ENCODE measurements at regions not wholly inside any gene's neighbourhood (a gene's known extent, or its start where the extent isn't known, plus 50 kb on each side); places are given as distances from the start of the nearest gene placed in this dataset.

DNA sequence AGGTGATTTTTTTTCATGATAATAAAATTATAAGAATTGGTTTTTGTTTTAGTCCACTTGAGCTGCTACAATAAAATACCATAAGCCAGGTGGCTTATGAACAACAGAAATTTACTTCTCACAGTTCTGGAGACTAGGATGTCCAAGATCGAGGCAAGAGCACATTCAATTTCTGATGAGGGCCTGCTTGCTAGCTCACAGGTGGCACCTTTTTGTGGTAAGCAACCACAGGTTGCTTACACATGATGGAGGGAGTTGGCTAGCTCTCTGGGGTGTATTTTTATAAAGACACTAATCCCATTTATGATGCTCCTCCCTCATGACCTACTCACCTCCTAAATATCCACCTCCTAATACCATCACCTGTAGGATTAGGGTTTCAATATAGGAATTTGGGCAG lies 1248.5 kb upstream of the TENM3 start:
- TF ChIP-seq, protein P1, sequence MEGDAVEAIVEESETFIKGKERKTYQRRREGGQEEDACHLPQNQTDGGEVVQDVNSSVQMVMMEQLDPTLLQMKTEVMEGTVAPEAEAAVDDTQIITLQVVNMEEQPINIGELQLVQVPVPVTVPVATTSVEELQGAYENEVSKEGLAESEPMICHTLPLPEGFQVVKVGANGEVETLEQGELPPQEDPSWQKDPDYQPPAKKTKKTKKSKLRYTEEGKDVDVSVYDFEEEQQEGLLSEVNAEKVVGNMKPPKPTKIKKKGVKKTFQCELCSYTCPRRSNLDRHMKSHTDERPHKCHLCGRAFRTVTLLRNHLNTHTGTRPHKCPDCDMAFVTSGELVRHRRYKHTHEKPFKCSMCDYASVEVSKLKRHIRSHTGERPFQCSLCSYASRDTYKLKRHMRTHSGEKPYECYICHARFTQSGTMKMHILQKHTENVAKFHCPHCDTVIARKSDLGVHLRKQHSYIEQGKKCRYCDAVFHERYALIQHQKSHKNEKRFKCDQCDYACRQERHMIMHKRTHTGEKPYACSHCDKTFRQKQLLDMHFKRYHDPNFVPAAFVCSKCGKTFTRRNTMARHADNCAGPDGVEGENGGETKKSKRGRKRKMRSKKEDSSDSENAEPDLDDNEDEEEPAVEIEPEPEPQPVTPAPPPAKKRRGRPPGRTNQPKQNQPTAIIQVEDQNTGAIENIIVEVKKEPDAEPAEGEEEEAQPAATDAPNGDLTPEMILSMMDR (IDR thresholded peaks at IDR 0.05; ENCODE audit: low read length), result no peak
- no peak for TF ChIP-seq EZH2 (optimal IDR thresholded peaks at IDR 0.05; ENCODE audit: low read depth, low read length)

All from MM.1S (cell line).